ENCODE measurements at regions not wholly inside any gene's neighbourhood (a gene's known extent, or its start where the extent isn't known, plus 50 kb on each side); places are given as distances from the start of the nearest gene placed in this dataset.

DNA sequence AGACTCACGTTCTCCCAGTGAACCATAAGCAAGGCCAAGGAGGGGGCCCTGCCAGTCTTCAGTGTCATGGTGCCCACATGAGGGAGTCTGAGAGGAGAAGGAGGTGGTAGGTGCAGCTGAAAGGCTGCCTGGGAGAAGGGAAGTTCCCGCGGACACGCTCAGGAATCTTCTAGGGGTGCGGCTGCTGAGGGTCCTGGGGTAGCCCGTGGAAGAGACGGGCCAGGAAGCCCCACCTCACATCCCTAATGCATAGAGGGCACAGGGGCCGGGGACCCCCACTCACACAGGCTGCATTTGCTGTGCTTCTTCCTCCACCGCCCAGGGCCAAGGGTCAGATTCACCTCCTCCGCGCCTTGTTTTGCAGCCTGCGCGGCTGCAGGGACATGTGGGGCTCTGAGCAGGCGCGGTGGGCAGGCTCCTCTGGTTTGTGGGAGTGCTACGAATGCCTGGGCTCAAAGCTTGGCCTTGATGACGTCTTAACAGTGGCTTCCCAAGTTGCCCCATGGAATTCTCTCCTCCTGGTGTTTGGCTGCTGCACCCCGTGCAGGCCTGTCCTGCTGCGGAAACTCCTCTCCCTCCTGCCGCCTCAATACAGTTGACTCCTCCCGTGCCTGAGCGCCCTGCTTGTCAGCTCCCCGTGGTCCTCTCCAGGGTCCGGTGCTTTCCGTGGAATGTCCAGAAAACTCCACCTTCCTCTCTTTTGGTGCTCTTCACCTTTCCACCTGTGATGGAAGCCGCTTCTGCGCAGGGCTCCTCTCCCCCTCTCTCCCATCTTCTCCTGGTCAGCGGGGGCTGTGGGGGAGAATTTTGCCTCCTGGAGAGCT is 95.7 kb downstream of the VAPA start:
- DNase-seq, result no peak

DNA sequence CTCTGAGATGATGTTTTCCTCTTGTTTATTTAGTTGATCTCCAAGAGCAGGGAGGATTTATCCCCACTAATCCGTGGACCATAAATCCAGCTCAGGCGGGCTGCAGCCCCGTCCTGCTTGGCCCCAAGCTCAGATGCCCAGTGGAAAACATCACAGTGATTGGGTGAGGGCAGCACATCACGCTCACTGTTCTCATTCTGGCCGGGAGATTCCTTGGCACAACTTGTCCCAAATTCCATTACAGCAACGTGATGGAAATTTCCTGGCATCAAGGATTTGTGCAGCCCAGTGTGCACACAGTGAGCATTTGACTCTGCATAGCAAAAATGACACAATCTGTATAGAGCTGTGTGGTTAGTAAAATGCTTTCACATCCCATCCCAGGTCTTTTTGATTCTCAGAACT is 96.8 kb downstream of the VAPA start:
- peak; percentile 88 for DNase-seq

DNA sequence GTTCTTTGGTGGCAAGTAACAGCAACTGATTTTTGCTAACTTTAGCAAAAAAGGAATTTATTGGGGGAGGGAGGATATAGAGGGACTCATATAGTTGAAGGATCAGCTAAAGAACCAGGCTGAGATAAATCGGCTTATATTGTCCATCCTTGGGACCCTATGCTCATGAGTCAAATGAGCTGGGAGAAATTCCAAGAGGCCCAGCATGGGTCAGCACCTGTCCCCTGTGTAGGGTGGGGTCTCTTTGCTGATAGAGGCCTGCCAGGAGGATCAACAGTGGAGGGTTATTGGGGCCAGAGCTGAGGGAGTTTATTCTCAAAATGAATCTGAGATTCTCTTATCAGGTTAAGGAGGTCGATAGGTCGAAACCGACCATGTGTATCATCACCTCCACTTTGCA is 97.2 kb downstream of the VAPA start:
- no peak for DNase-seq

DNA sequence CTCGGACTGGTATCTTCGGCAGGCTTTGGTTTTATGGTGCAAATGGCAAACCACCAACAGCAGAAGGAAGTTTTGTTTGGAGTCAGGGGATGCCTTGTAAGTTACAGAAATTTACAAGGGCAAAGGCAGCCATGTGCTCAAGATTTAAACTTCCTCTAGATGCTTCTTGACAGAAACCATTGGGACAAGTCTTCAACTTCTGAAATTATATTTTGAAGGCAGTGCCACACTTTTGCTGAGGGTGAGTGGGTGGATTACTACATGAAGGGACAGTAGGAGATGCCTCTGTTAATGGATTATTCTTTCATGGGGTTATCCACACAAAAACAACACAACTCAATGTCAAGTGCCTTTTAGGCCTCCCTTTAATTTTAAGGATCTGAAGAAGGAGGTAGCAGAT is 97.9 kb downstream of the VAPA start:
- no peak for DNase-seq

DNA sequence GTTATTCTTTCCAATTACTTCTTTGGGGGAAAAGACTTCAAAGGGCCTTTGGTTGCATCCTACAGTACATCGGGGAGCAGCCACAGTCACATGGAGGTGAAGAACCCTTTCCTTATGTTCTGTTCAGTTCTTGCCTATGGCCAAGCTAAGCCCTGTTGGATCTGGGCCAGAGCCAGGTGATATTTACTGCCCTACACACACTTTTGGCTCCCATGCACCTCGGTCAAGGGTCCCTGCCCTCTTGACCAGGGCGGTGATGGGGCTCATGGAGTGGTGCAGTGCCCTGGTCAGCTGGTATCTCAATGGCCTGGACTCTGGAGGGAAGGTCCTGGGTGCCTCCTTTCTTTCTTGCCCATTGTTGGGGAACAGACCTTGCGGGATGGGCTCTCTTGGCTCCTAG is 98.7 kb downstream of the VAPA start:
- no peak for DNase-seq

DNA sequence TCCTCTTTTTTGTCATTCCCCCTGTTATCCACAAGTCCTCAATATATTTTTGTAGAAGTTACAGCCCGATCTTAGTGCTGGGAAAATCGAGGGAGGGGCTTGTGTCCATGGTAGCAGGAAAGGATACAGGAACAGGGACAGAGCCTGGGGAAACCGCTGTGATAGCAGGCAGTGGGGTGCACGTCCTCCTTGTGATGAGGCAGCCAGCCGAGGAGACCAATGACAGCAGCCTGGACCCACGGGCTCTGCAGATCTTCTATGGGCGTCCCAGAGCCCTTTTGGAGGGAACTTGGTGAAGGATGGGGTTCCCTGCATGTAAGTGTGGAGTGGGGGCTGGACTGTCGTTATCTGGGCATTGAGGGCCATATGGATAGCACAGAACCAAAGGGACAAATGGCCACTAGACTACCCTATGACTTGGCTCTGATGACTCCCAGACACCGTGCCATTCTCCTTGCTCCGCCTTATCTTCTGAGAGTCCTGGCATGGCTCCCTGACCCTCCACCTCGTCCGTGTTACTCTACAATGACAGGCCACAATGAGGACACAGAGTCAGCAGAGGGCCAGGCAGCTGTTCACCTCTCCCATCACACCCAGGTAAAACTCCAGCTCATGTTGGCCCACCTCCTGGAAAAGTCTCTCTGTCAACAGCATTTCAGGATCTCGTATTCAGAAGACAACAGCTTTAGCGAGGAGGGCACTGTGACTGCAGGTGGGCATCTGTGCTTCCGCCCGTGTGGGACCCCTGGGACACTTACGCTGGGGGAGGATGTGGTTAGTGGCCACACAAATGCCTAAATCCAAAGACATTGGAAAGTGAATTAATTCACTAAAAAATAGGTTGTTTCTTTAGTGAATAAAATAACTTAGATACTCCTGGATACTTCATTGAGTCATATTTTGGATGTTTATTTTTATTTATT is 100.1 kb downstream of the VAPA start:
- no peak for DNase-seq

DNA sequence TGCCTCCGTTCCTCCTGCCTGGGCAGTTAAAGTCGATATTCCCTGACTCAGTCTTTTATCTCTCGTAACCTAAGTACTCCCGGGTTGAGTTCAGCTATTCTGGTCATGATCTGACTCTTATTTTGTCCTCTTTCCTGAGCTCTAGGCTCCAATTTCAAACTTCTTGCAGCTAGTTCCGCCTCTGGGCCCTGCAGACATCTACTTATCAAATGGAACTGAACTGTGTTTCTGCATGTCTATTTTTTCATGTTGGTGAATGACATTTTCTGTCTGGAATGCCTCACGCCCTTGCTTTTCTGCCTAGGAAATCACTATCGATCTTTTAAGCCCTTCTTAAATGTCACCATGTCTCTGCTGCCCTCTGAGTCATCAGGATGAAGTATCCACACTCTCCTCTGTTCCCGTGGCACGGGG is 101.5 kb downstream of the VAPA start:
- no peak for DNase-seq

DNA sequence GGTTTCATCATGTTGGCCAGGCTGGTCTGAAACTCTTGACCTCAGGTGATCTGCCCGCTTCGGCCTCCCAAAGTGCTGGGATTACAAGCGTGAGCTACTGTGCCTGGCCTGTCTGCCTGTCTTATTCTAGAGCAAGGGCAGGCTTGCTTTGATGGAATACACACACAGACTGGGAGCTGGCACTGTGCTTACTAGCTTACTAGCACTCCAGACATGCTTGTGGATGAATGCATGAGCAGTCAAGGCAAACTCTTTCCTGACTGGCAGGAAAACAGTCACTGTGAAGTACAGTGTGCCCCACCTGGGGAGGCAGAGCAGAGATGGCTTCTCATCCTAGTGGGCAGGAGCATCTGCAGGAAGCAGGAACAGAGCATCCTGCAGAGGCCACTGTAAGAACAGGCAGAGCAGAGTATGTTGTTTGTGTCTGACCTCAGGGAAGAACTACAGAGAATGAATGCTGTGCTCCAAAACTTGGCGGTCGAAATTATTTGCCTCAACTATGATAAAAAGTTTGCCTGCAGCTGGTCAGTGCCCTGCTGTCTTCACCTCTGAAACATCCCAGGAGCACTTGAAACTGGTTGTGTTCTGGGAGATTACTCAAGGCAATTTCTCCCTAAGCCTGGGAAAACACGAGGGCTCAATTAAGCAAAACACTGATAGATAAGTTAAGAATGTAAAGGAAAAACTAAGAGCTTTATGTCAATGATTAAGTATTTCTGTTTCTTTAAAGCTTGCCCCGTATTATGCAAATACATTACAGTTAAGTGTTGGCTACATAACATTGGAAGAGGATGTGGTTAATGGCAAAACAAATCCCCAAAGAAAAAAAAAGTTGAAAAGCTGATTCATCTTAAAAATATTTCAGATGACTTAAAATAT is 102.4 kb downstream of the VAPA start:
- peak; percentile 69 for DNase-seq

DNA sequence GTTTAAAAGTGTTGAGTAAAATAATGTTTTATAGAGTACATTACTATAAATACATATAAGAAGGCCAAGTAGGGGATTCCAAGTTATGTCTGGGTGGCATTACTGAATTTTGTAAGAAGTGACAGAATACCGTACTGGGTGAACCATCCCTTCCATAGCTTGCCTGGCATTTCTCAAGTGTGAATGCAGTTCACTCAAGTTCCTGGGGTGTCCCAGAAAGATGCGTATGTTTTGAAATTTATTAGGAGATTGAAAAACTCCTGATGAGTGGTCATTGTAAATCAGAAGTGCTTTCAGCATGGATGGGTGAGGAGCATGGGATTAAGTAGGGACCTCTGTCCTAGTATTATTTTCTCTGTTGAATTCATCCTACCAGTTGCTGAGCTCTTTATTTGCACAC is 103.2 kb downstream of the VAPA start:
- no peak for DNase-seq

DNA sequence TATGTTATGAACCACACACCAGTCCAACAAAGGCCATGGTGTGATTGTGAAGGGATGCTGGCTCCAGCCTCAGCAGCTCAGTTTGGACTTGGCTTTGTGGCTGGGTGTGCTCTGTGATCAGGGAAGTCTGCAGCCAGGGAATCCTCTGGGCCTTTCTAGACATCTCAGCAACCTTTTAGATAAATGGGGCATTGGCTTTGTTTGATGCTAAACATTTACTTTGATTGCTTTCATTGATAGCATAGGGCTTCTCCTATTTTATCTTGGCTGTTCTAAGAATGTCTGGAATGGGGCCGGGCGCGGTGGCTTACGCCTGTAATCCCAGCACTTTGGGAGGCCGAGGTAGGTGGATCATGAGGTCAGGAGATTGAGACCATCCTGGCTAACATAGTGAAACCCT is 104.5 kb downstream of the VAPA start:
- no peak for DNase-seq

DNA sequence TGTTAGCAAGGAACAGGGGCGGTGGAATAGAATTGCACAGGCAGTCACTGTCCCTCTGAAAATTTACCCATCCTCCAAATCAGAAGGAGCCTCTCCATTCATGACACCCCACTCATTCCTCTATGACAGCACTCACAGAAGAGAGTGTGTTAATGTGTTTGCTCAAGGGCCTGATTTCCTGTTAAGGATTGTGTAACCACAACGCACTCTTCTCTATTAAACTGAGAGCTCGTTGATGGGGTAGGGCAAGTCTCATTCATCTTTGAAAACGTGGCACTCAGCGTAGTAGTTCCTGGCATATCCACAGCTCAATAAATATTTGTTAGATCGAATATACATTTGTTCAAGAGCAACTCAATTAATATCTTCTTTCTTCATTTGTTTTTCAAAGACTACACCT is 106.4 kb downstream of the VAPA start:
- no peak for DNase-seq

DNA sequence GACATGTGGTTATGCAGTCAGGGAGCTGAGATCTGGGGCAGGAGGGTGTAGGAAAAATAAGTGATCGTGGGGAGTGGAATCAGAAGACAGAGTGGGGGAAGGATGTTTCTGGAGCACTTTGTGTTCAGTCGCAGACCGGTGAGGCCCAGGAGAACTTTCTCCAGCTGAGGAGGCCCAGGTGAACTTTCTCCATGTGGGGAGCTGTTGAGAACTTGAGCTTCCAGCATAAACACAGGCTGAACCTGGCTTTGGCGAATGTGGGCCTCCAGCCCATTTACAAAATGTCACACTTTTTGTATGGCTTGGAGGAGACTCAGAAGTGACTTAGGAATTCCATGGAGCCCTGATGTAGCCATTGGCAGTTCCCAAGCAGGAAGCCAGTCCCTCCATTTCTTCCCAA is 108.5 kb downstream of the VAPA start:
- no peak for DNase-seq

DNA sequence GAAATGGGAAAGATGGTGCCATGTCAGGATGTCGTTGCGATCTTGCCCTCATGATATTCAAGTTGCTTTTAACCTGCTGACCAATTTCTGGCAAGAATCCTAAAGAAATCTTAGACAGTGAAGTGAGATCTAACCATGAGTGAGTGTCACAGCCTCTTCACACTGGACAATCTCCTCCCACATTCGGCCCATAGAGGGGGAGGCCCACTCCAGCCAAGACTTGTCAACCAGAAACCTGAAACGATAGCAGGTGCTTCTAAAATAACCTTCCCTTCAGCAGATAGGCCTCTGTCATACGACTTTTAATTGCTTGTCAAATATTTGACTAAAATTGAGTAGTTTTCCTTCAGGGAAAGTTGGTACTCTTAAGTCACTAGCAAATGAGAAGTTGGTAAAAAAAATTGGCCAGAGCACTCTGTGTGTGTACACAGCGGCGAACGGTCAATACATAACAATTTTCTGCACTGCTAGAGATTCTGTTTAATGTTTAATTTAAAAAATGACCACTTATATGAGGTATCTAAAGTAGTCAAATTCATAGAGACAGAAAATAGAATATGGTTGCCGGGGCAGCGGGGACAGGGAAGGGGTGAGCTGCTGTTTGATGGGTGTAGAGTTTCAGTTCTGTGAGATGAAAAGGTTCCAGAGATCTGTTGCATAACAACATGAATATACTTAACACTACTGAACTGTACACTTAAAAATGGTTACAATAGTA is 110.2 kb downstream of the VAPA start:
- DNase-seq, result no peak

DNA sequence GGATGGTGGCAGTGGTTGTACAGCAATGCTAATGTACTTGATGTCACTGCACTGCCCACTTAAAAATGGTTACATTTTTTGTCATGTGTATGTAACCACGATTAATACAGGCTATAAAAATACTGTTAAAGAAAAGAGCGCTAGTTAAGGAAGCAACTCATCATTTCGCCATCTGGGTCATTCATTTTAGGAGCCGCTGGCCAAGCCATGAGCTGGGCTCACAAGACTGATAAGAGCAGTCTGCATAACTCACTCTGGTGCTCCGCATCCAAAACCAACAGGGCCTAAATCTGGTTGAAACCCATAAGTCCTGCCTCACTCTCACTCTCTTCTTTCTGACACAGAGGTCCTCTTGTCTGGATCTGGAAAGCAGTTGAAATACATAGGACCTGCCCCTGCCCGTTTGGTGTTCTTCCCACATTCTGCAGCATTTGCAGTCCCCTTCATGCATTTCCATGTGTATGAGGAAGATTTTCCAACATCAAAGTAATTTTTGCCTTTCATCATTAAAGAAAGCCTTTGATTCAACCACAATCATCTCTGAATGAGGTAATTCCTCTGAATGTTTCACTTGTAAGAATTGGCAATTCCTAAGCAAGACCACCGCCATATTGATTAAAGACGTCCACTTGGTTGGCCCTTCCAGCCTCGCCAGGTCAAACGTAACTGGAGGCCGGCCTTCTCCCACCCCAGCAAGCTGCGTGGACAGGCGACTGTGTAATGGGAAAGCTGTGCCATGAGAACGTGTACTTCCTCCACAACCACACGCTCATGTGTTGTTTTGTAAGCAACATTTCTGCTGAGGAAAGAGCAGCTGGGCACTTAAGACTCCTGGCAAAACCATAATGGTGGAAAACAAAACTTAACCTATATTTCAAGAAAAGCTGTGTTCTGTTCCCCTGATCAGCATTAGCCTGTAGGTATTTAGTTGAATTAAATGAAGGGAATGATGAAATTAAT is 112.2 kb downstream of the VAPA start:
- DNase-seq, result no peak

DNA sequence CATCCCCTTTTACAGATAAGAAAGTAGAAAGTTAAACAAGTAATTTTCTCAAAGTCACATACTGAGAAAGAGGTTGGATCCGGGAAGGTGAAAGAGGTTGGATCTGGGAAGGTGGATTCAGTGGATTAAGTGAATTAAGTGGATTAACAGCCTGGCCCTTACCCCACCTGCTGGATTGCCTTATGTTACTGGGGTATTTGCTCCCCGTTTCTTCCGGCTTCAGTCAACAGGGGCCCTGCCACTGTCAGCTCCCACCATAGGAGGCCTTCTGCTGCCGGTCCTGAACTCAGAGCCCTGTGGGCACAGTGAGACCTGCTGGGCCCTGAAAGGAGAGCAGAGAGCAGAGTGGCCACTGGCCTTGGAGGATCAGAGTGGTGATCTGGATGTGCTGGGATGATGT is 113.2 kb downstream of the VAPA start:
- no peak for DNase-seq

DNA sequence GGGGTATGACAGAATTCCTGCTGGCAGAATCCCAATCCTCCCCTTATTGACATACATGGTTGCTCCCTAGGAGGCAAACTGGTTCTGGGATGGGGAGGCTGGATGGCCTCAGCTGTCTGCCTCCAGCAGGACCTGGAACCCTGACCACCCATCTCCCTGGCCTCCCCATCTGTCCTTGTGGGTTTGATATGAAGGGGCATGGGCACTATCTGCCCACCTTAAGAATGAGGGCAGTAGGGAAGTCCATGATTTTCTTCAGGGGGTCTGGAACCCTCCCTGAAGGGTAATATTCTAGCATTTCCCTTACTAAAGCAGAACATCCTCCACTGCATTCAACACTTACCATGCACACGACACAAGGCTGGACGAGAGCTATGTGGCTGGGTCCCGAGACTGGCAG is 113.6 kb downstream of the VAPA start:
- no peak for DNase-seq

DNA sequence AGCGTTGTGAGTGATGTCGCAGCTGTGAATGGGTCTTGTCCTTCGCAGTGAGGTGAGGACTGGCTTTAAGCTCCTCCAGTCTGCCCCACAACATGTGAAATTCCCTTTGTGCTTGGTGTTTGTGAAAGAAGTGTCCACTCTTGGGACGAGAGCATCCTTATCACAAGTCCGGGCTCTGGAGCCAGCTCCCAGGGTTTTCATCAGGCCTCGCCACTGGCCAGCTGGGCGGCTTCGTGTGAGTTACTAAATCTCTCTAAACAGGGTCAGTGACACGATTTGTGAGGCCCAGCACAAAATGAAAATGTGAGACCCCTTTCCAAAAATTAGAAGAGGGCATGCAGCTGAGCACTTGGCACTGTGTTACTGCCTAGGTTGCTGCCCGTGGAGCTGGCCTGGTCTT is 115.9 kb downstream of the VAPA start:
- no peak for DNase-seq

DNA sequence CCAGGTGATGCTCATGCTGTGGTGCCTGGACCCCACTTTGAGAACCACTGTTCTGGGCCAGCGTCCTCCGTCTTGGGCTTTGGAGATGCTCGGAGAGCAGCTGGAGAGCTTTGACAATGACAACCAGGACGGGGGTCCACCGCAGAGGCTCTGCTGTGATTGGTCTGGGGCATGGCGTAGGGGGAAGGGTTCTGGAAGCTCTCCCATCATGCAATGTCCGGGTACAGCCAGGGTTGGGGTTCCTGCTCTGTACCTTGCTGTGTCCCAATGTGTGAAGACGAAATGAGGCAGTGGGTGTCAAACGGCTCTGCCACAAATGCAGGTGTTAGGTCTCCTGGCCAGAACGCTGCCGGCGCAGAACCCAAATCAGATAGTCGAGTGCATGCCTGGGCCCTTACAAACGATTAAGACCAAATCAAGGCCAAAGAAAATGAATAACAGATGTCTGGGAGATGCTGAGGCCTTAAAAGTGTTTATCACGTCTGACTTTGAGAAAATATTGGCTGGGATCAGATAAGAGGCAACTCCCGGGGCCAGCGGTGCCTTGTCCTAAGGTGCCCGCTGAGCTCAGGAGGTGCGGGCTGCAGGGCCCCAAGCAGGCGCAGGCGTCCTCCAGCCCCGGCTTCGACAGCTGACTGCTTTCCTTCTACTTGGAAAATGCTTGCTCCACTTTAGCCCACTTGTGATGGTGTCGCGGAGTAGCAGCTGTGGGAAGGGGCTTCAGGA is 117.2 kb downstream of the VAPA start:
- no peak for DNase-seq

DNA sequence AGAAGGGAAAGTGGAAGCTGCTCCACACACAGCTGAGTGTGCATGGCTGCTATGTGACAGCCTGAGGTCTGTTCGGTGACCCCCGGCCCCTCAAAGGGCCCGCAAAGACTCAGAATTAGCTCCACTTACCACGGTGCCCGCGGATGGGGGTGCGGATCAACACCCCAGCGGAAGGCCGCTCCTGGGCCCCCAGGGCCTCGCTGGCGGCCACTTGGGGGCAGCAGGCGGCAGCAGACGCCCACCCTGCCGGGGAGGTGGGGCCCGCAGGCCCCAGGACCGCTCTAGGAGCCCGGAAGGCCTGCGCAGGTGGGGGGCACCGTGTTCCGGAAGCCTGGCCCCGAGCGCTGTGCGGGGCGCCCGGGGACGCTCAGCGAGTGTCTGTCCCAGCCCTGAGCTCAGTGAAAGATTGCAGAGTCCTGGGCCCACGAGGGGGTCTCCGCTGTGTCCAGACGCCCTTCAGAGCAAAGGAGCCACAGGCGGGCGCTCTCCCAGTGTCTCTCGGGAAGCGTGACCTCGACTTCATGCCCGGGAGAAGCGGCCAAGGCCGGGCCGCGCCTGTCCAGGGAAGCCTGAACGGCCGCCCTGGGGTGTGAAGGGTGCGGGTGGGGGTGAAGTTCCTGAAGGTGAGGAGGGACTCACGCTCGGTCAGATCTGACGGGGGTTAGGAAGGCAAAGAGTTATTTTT is 118.7 kb downstream of the VAPA start:
- DNase-seq, result no peak

DNA sequence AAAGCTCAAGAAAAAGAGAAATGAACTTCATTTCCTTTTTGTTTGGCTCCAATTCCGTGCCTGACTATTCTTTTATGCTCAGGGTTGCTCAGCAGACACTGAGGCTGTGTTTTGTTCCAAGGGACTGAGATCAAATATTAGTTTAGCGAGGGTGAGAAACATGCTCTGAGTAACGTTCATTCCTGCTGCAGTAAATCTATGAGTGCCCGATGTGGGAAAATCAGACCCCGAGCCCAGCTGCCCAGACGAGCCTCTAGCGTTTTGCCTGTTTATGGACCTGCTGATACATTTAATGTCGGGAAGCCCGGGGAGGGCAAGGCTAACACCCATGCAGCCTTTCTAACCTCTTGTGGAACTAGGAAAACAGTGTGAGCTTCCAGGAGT is 119.2 kb downstream of the VAPA start:
- DNase-seq, result no peak

Data from amniotic stem cell (primary cell).